Endodermal cell (in vitro differentiated cells): ENCODE measurements at regions not wholly inside any gene's neighbourhood (a gene's known extent, or its start where the extent isn't known, plus 50 kb on each side); places are given as distances from the start of the nearest gene placed in this dataset.

Source experiments
- DNase-seq: peaks from one replicate; pipeline ENCODE4 v3.0.0-alpha.2; 2017
- H3K27ac ChIP-seq: 2 replicates; pipeline ENCODE4 v1.5.1; 2013; ENCODE audit warnings: mild to moderate bottlenecking, low read depth, low read length, moderate library complexity
- H3K27me3 ChIP-seq: 2 replicates; pipeline ENCODE4 v1.6.1; 2013; ENCODE audit warnings: mild to moderate bottlenecking, low read length, moderate library complexity; ENCODE audit not compliant: insufficient read depth, control insufficient read depth, poor library complexity, severe bottlenecking
- H3K36me3 ChIP-seq: 2 replicates; pipeline ENCODE4 v1.7.0; 2013; ENCODE audit warnings: mild to moderate bottlenecking, low read length, moderate library complexity; ENCODE audit not compliant: control insufficient read depth, insufficient read depth
- H3K4me1 ChIP-seq: one replicate; pipeline ENCODE4 v1.7.0; 2013; ENCODE audit warnings: low read length; ENCODE audit not compliant: control insufficient read depth, insufficient read depth
- H3K4me3 ChIP-seq: 2 replicates; pipeline ENCODE4 v1.5.1; 2013; ENCODE audit warnings: mild to moderate bottlenecking, low read length, moderate library complexity
- H3K9ac ChIP-seq: 2 replicates; pipeline ENCODE4 v1.6.1; 2013; ENCODE audit warnings: mild to moderate bottlenecking, low read length, moderate library complexity; ENCODE audit not compliant: poor library complexity, severe bottlenecking; ENCODE audit errors: extremely low read depth
- H3K9me3 ChIP-seq: 2 replicates; pipeline ENCODE4 v1.6.1; 2013; ENCODE audit warnings: mild to moderate bottlenecking, low read length, moderate library complexity; ENCODE audit not compliant: control insufficient read depth
- H3K27ac Mint-ChIP-seq: 2 replicates; pipeline ENCODE4 v1.8.0; 2020; ENCODE audit warnings: mixed read lengths
- H3K27me3 Mint-ChIP-seq: 2 replicates; pipeline ENCODE4 v1.8.0; 2021; ENCODE audit warnings: mild to moderate bottlenecking, mixed read lengths; ENCODE audit not compliant: insufficient read depth
- H3K36me3 Mint-ChIP-seq: 2 replicates; pipeline ENCODE4 v1.8.0; 2020; ENCODE audit warnings: low read depth, mixed read lengths
- H3K4me1 Mint-ChIP-seq: 2 replicates; pipeline ENCODE4 v1.8.0; 2020; ENCODE audit warnings: mixed read lengths
- H3K4me3 Mint-ChIP-seq: 2 replicates; pipeline ENCODE4 v1.8.0; 2020; ENCODE audit warnings: mild to moderate bottlenecking, moderate library complexity, mixed read lengths
- H3K9me3 Mint-ChIP-seq: 2 replicates; pipeline ENCODE4 v1.8.0; 2020; ENCODE audit warnings: mild to moderate bottlenecking, mixed read lengths
- WGBS, 2 experiments: methylation state at CpG; one replicate each; pipeline versions ENCODE4 v1.1.5 to v1.1.7; 2013; ENCODE audit warnings: missing lambda C conversion rate in 2 of 2, mixed read lengths in 1 of 2; ENCODE audit not compliant: insufficient coverage in 1 of 2, insufficient read length in 1 of 2; 5-methylcytosine and 5-hydroxymethylcytosine counted together
- TF ChIP-seq, protein P1 (sequence below): fragments of 200-600 bp; sonication (generic); conservative IDR thresholded peaks from 2 replicates; pipeline ENCODE4 v1.5.0; 2021; ENCODE audit warnings: antibody characterized with exemption, mild to moderate bottlenecking

DNA sequence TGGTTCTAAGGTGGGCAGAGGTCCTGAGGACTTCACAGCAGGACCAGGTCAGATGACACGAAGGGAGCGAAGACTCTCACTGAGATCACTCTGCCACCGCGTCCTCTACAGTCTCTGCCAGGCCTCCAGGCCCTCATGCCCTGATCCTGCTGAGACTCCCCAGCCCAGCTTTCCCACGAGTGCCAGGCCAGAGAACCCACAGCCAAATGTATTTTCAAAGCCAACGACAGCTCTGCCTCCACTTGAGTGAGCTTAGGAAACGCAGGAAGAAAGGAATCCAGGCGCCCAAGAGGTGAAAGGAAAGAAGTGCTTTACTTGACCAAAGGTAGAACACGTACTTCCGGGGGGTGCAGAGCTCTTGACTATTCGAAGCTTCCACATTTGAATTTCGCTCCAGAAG, 275.0 kb downstream of the XXYLT1 start:
- TF ChIP-seq, protein P1, sequence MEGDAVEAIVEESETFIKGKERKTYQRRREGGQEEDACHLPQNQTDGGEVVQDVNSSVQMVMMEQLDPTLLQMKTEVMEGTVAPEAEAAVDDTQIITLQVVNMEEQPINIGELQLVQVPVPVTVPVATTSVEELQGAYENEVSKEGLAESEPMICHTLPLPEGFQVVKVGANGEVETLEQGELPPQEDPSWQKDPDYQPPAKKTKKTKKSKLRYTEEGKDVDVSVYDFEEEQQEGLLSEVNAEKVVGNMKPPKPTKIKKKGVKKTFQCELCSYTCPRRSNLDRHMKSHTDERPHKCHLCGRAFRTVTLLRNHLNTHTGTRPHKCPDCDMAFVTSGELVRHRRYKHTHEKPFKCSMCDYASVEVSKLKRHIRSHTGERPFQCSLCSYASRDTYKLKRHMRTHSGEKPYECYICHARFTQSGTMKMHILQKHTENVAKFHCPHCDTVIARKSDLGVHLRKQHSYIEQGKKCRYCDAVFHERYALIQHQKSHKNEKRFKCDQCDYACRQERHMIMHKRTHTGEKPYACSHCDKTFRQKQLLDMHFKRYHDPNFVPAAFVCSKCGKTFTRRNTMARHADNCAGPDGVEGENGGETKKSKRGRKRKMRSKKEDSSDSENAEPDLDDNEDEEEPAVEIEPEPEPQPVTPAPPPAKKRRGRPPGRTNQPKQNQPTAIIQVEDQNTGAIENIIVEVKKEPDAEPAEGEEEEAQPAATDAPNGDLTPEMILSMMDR, result no peak
- H3K9ac ChIP-seq, result no peak overlapping the region
- no peak overlapping the region for H3K4me3 ChIP-seq
- no peak overlapping the region for H3K4me3 Mint-ChIP-seq
- H3K4me1 ChIP-seq, result no peaks in the 10 kb centered on the region
- H3K27me3 ChIP-seq, result no peaks in the 10 kb centered on the region
- H3K9me3 ChIP-seq, result no peaks in the 10 kb centered on the region
- peaks cover 2% of the 10 kb centered on the region for H3K27me3 Mint-ChIP-seq
- no peaks in the 10 kb centered on the region for H3K4me1 Mint-ChIP-seq
- no peaks in the 10 kb centered on the region for H3K36me3 ChIP-seq
- no peaks in the 10 kb centered on the region for H3K36me3 Mint-ChIP-seq
- 71 to 81% methylated on average over 10 to 12 of the region's 12 CpGs for WGBS, 2 experiments
- H3K27ac ChIP-seq, result no peak overlapping the region
- no peaks in the 10 kb centered on the region for H3K9me3 Mint-ChIP-seq
- DNase-seq, result peak; percentile 33
- no peak overlapping the region for H3K27ac Mint-ChIP-seq

DNA sequence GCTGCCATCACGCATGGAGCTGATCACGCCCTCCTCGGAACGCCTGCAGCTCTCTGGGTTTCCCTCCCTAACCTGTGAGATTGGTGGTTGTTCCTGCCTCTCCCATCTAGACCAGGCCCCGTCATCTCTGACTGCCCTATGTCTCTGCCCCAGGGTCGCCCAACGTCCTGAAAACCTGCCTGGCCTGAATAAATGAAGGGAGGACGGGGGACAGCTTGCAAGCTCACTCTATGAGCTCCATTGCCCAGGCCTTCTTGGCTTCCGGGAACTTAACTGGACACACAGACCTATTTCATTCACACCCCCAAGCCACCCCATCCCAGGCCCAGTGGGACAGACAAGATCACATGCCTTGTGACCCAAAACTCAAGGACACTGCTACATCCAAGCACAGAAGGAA, 274.2 kb downstream of the XXYLT1 start:
- Mint-ChIP-seq H3K36me3 (no peaks in the 10 kb centered on the region), H3K4me1 (no peaks in the 10 kb centered on the region), H3K9me3 (no peaks in the 10 kb centered on the region), H3K27me3 (no peaks in the 10 kb centered on the region), H3K4me3 (no peak overlapping the region), H3K27ac (no peak overlapping the region)
- TF ChIP-seq, protein P1, result no peak
- Histone ChIP-seq H3K9me3 (no peaks in the 10 kb centered on the region), H3K9ac (no peak overlapping the region), H3K27me3 (no peaks in the 10 kb centered on the region), H3K27ac (no peak overlapping the region), H3K36me3 (no peaks in the 10 kb centered on the region), H3K4me3 (no peak overlapping the region), H3K4me1 (no peaks in the 10 kb centered on the region)
- DNase-seq, result peak; percentile 20
- WGBS, 2 experiments, result 89% methylated on average over 9 of the region's 9 CpGs; no CpG with 5 or more reads in 1 of the 2 experiments

DNA sequence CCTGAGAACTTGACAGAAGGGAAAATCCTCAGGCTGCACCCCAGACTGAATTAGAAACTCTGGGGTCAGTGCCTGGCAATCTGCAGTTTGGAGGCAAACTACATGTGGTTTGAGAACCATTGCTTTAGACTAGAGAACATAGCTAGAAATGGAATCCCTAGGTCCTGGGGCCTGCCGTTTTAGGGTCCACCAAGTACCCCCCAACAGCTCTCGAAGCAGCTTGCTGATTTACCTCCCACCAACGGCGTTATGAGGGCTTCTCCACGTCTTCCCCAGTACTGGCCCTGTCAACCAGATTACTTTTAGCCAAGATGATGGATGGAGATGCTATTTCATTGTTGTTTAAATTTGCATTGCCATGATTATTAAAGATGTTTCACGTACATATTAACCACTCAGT, 272.5 kb downstream of the XXYLT1 start:
- no peaks in the 10 kb centered on the region for H3K9me3 ChIP-seq
- Mint-ChIP-seq H3K9me3 (no peaks in the 10 kb centered on the region), H3K27me3 (no peaks in the 10 kb centered on the region), H3K36me3 (no peaks in the 10 kb centered on the region), H3K4me3 (no peak overlapping the region), H3K27ac (no peak overlapping the region), H3K4me1 (peaks cover 6% of the 10 kb centered on the region)
- TF ChIP-seq, protein P1, result no peak
- H3K4me3 ChIP-seq, result no peak overlapping the region
- WGBS, 2 experiments, result 90 to 92% methylated on average over 5 to 6 of the region's 6 CpGs
- H3K4me1 ChIP-seq, result no peaks in the 10 kb centered on the region
- no peak overlapping the region for H3K9ac ChIP-seq
- H3K27me3 ChIP-seq, result no peaks in the 10 kb centered on the region
- no peak overlapping the region for H3K27ac ChIP-seq
- no peaks in the 10 kb centered on the region for H3K36me3 ChIP-seq
- DNase-seq, result peak; percentile 23
